Psoas muscle (tissue), 7 donors: ENCODE measurements at regions not wholly inside any gene's neighbourhood (a gene's known extent, or its start where the extent isn't known, plus 50 kb on each side); places are given as distances from the start of the nearest gene placed in this dataset.
A peak's percentile ranks its signal among the peaks of the same experiment; 100 is the strongest.

Experiments
- ATAC-seq, 4 donors: fragments of 200-7000 bp; cut with Tn5 transposase; one replicate each; pipeline ENCODE4 v1.9.1; 2020; ENCODE audit warnings: moderate library complexity in 3 of 4, mild to moderate bottlenecking in 2 of 4
- DNase-seq, 2 donors: peaks; one replicate each; pipeline ENCODE4 v3.0.0-alpha.2; 2020
- H3K27ac ChIP-seq: fragments of 200-600 bp; one replicate; pipeline ENCODE4 v1.8.0; 2022
- H3K27me3 ChIP-seq, 3 donors: fragments of 200-600 bp in 1 of 3; one replicate each; pipeline versions ENCODE4 v1.6.1 to v1.8.0; 2013 to 2022; ENCODE audit warnings: low read length in 2 of 3, mild to moderate bottlenecking in 2 of 3, moderate library complexity in 1 of 3; ENCODE audit not compliant: insufficient read depth in 3 of 3
- H3K36me3 ChIP-seq, 2 donors: fragments of 200-600 bp in 1 of 2; one replicate each; pipeline versions ENCODE4 v1.6.1 to v1.8.0; 2013 to 2022; ENCODE audit warnings: low read depth in 1 of 2, mild to moderate bottlenecking in 1 of 2, moderate library complexity in 1 of 2; ENCODE audit not compliant: insufficient read depth in 1 of 2
- H3K4me1 ChIP-seq: fragments of 200-600 bp; one replicate; pipeline ENCODE4 v1.8.0; 2022
- H3K4me3 ChIP-seq: fragments of 200-600 bp; one replicate; pipeline ENCODE4 v1.8.0; 2022; ENCODE audit warnings: mild to moderate bottlenecking
- H3K9me3 ChIP-seq: fragments of 200-600 bp; one replicate; pipeline ENCODE4 v1.8.0; 2022
- WGBS, 3 donors: extraction: QIAGEN DNeasy Blood & Tissue Kit; methylation state at CpG; one replicate each; pipeline versions ENCODE4 v1.1.6 to v1.1.7; 2013; 5-methylcytosine and 5-hydroxymethylcytosine counted together
- intact Hi-C, 2 donors: fragments of 100-400 bp; cut with DNase I; formaldehyde crosslinking; loops; one replicate each; pipeline versions ENCODE4 v1.11.0 to v1.14.2; 2022
- TF ChIP-seq, protein P1 (sequence below): fragments of 200-600 bp; IDR thresholded peaks from one replicate; pipeline ENCODE4 v1.8.0; 2022; ENCODE audit warnings: antibody characterized with exemption
- donor health status: healthy with polysubstance abuse.
- donor health status: DM: no; HTN: no; CAD: no; lungs with moderate emphysema.
- donor health status: Bipolar disorder and iron deficiency.
- donor health status: healthy.
- donor health status: DM: yes; HTN: yes; CAD: no.
- donor health status: DM: no; HTN: no; CAD: no.
- donor health status: DM: yes; HTN: yes; CAD: no.

DNA sequence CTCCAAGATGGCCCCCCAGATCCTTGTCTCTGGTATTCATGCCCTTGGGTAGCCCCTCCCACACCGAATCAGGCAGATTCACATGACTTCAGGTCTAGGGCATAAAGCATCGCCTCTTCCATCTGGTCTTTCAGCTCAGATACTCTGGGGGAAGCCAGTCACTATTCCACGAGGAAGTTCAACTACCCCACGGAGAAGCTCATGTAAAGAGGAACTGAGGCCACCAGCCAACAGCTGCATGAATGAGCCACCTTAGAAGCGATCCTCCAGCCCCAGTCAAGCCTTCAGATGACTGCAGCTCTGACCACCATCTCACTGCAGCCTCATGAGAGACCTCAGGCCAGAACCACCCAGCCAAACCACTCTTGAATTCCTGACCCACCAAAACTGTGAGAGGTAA, 54.1 kb downstream of the SOCS3 start:
- no peaks in the 10 kb centered on the region for H3K9me3 ChIP-seq
- no peak for ATAC-seq
- no peak overlapping the region for H3K4me3 ChIP-seq
- TF ChIP-seq, protein P1, sequence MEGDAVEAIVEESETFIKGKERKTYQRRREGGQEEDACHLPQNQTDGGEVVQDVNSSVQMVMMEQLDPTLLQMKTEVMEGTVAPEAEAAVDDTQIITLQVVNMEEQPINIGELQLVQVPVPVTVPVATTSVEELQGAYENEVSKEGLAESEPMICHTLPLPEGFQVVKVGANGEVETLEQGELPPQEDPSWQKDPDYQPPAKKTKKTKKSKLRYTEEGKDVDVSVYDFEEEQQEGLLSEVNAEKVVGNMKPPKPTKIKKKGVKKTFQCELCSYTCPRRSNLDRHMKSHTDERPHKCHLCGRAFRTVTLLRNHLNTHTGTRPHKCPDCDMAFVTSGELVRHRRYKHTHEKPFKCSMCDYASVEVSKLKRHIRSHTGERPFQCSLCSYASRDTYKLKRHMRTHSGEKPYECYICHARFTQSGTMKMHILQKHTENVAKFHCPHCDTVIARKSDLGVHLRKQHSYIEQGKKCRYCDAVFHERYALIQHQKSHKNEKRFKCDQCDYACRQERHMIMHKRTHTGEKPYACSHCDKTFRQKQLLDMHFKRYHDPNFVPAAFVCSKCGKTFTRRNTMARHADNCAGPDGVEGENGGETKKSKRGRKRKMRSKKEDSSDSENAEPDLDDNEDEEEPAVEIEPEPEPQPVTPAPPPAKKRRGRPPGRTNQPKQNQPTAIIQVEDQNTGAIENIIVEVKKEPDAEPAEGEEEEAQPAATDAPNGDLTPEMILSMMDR = no peak
- peaks cover 14% of the 10 kb centered on the region for H3K4me1 ChIP-seq
- no peak for DNase-seq
- intact Hi-C loops = no loop called here
- 90 to 95% (median 93%) methylated on average over 5 of the region's 5 CpGs for WGBS, 3 donors
- H3K36me3 ChIP-seq = no peaks in the 10 kb centered on the region
- no peaks in the 10 kb centered on the region for H3K27me3 ChIP-seq
- no peak overlapping the region for H3K27ac ChIP-seq

DNA sequence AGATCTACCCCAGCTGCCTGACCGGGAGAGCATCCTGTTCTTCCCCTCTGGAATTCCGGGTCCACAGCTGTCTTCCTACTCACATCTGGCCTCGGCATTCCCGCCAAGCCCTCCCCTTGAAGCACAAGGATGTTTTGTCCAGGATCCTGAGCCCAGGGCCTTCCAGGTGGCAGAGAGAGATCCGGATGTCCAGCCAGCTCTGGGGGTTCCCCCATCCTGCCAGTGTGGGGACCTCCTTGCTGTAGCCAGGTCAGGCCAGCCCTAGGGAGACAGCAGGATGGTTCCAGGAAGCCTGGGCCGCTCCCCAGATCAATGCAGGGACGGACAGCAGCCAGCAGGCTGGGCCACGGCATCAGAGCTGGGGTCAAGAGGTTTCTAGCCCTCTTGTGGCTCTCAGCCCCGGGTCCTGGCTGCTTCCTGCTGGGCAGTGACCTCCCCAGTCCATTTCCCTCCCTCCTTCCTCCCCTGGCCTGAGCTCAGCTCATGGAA, 55.3 kb downstream of the SOCS3 start:
- Histone ChIP-seq H3K36me3 (no peaks in the 10 kb centered on the region), H3K4me1 (peaks cover 14% of the 10 kb centered on the region), H3K9me3 (no peaks in the 10 kb centered on the region), H3K27me3 (no peaks in the 10 kb centered on the region), H3K4me3 (no peak overlapping the region), H3K27ac (no peak overlapping the region)
- intact Hi-C loops = no loop called here
- peak in 2 of 4 donors; percentile 13 to 54 for ATAC-seq
- WGBS, 3 donors = 46 to 48% (median 47%) methylated on average over 8 to 9 of the region's 9 CpGs
- TF ChIP-seq, protein P1 = no peak
- peak; percentile 56 to 86 for DNase-seq

DNA sequence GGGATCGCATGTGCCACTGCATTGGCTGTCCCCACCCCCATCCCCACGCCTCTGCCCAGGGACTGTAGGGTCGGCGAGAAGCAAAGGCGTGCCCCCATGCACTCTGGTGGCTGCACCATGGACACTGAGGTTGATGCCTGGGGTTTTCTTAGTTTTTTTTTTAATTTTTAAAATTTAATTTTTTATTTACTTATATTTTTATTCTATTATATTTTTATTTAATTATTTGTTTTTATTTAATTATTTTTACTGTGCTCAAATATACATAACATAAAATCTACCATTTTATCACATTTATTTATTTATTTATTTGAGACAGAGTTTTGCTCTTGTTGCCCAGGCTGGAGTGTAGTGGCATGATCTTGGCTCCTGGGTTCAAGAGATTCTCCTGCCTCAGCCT, 57.4 kb downstream of the SOCS3 start:
- no peak for ATAC-seq
- Histone ChIP-seq H3K4me1 (peaks cover 14% of the 10 kb centered on the region), H3K9me3 (no peaks in the 10 kb centered on the region), H3K27ac (no peak overlapping the region), H3K4me3 (no peak overlapping the region), H3K27me3 (no peaks in the 10 kb centered on the region), H3K36me3 (no peaks in the 10 kb centered on the region)
- intact Hi-C loops = no loop called here
- 92 to 96% (median 95%) methylated on average over 5 of the region's 5 CpGs for WGBS, 3 donors
- TF ChIP-seq, protein P1 = no peak
- no peak for DNase-seq

DNA sequence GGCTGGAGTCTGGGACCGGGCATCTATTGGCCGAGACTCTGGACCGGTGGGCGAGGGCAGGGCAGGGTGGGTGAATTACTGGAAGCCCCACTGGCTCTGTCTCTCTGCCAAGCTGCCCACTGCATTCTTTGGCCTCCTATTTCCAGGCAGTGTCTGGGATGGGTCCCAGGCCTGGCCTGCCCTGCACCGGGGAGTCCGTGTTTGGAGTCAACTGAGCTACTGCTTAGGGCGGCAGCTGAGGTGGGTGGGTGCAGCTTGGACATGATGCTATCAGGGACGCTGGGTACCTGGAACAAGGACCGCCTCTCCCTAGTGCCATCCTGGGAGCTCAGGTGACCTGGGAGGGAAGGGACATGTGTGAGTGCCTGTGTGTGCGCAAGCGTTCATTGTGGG, 58.1 kb downstream of the SOCS3 start:
- 78 to 88% (median 80%) methylated on average over 11 of the region's 11 CpGs for WGBS, 3 donors
- H3K4me1 ChIP-seq = peaks cover 11% of the 10 kb centered on the region
- H3K4me3 ChIP-seq = no peak overlapping the region
- no peaks in the 10 kb centered on the region for H3K27me3 ChIP-seq
- TF ChIP-seq, protein P1 = no peak
- H3K36me3 ChIP-seq = no peaks in the 10 kb centered on the region
- intact Hi-C loops = no loop called here
- no peak overlapping the region for H3K27ac ChIP-seq
- ATAC-seq = peak in 1 of 4 donors; percentile 32
- H3K9me3 ChIP-seq = no peaks in the 10 kb centered on the region
- DNase-seq = no peak
